Tibial artery (tissue), 4 donors: ENCODE measurements at regions not wholly inside any gene's neighbourhood (a gene's known extent, or its start where the extent isn't known, plus 50 kb on each side); places are given as distances from the start of the nearest gene placed in this dataset.

ENCODE experiments used
- DNase-seq, 2 donors: peaks; one replicate each; pipeline ENCODE4 v3.0.0-alpha.2; 2019
- H3K27ac ChIP-seq, 2 donors: fragments of 200-600 bp; sonication (generic) in 1 of 2; 1 replicate in 1 of 2; 2 replicates in 1 of 2; pipeline ENCODE4 v1.5.1; 2018 to 2019; ENCODE audit warnings: mild to moderate bottlenecking in 1 of 2
- H3K27me3 ChIP-seq, 2 donors: fragments of 200-600 bp; sonication (generic) in 1 of 2; one replicate each; pipeline versions ENCODE4 v1.5.1 to v1.6.0; 2016 to 2019
- H3K36me3 ChIP-seq, 3 donors: fragments of 200-600 bp; sonication (generic) in 2 of 3; one replicate each; pipeline ENCODE4 v1.5.1; 2016 to 2019; ENCODE audit warnings: mild to moderate bottlenecking in 2 of 3
- H3K4me1 ChIP-seq, 4 donors: fragments of 200-600 bp; sonication (generic) in 2 of 4; 1 replicate in 3 of 4; 2 replicates in 1 of 4; pipeline ENCODE4 v1.5.1; 2016 to 2019
- H3K4me3 ChIP-seq, 2 donors: fragments of 200-600 bp; sonication (generic) in 1 of 2; 1 replicate in 1 of 2; 2 replicates in 1 of 2; pipeline ENCODE4 v1.5.1; 2018 to 2019; ENCODE audit warnings: mild to moderate bottlenecking in 2 of 2
- H3K9me3 ChIP-seq, 3 donors: fragments of 200-600 bp; sonication (generic) in 1 of 3; one replicate each; pipeline ENCODE4 v1.5.1; 2016 to 2019
- intact Hi-C: fragments of 100-400 bp; cut with DNase I; formaldehyde crosslinking; loops from one replicate; pipeline ENCODE4 v1.15.0; 2023; ENCODE audit warnings: low total_unique reads
- TF ChIP-seq, protein P1 (sequence below), 2 experiments: fragments of 200-600 bp in 1 of 2; fragments of 450-650 bp in 1 of 2; IDR thresholded peaks; one replicate each; pipeline ENCODE4 v1.5.1; 2017 to 2019; ENCODE audit warnings: antibody characterized with exemption in 2 of 2, mild to moderate bottlenecking in 1 of 2, moderate library complexity in 1 of 2

GRCh38 chr7:81135324-81135723, 216.5 kb upstream of the SEMA3C start:
- DNase-seq = no peak
- Histone ChIP-seq H3K4me1 (no peaks in the 10 kb centered on the region), H3K27me3 (no peaks in the 10 kb centered on the region), H3K9me3 (no peaks in the 10 kb centered on the region), H3K27ac (no peak overlapping the region), H3K36me3 (no peaks in the 10 kb centered on the region), H3K4me3 (no peak overlapping the region)
- intact Hi-C loops = no loop called here
- TF ChIP-seq, protein P1, sequence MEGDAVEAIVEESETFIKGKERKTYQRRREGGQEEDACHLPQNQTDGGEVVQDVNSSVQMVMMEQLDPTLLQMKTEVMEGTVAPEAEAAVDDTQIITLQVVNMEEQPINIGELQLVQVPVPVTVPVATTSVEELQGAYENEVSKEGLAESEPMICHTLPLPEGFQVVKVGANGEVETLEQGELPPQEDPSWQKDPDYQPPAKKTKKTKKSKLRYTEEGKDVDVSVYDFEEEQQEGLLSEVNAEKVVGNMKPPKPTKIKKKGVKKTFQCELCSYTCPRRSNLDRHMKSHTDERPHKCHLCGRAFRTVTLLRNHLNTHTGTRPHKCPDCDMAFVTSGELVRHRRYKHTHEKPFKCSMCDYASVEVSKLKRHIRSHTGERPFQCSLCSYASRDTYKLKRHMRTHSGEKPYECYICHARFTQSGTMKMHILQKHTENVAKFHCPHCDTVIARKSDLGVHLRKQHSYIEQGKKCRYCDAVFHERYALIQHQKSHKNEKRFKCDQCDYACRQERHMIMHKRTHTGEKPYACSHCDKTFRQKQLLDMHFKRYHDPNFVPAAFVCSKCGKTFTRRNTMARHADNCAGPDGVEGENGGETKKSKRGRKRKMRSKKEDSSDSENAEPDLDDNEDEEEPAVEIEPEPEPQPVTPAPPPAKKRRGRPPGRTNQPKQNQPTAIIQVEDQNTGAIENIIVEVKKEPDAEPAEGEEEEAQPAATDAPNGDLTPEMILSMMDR (IDR thresholded peaks at IDR 0.05) = no peak

DNA sequence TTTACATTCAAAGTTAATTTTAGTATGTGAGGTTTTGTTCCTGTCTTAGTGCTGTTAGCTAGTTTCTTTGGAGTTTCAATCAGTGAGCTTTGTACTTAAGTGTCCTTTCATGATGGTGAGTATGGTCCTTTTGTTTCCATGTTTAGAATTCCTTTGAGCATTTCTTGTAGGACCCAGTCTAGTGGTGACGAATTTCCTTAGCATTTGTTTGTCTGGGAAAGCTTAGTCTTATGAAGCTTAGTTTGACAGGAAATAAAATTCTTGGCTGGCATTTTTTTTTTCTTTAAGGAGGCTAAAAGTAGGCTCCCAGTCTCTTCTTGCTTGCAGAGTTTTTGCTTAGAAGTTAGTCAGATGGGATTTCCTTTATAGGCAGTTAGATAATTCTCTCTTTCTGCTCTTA, 209.2 kb upstream of the SEMA3C start:
- H3K9me3 ChIP-seq = peaks cover 0 to 7% (median 0%) of the 10 kb centered on the region in 3 donors
- H3K27ac ChIP-seq = no peak overlapping the region
- intact Hi-C loops = no loop called here
- H3K4me3 ChIP-seq = no peak overlapping the region
- no peaks in the 10 kb centered on the region for H3K27me3 ChIP-seq
- DNase-seq = no peak
- TF ChIP-seq, protein P1 (IDR thresholded peaks at IDR 0.05) = no peak
- H3K36me3 ChIP-seq = no peaks in the 10 kb centered on the region
- no peaks in the 10 kb centered on the region for H3K4me1 ChIP-seq

GRCh38 chr7:81120803-81121202, 202.0 kb upstream of the SEMA3C start:
- H3K27ac ChIP-seq = no peak overlapping the region
- H3K36me3 ChIP-seq = no peaks in the 10 kb centered on the region
- H3K4me1 ChIP-seq = no peaks in the 10 kb centered on the region
- intact Hi-C loops = no loop called here
- DNase-seq = no peak
- no peak overlapping the region for H3K4me3 ChIP-seq
- H3K27me3 ChIP-seq = no peaks in the 10 kb centered on the region
- TF ChIP-seq, protein P1 (IDR thresholded peaks at IDR 0.05) = no peak
- no peaks in the 10 kb centered on the region for H3K9me3 ChIP-seq

- Histone ChIP-seq H3K27ac (no peak overlapping the region), H3K4me1 (no peaks in the 10 kb centered on the region), H3K36me3 (no peaks in the 10 kb centered on the region), H3K9me3 (no peaks in the 10 kb centered on the region), H3K27me3 (no peaks in the 10 kb centered on the region), H3K4me3 (no peak overlapping the region)
- intact Hi-C loops = no loop called here
- TF ChIP-seq, protein P1 (IDR thresholded peaks at IDR 0.05) = no peak
- no peak for DNase-seq
Measured at GRCh38 chr7:81120111-81120510, 201.3 kb upstream of the SEMA3C start.

- Histone ChIP-seq H3K36me3 (no peaks in the 10 kb centered on the region), H3K4me3 (no peak overlapping the region), H3K27me3 (no peaks in the 10 kb centered on the region), H3K4me1 (no peaks in the 10 kb centered on the region), H3K9me3 (no peaks in the 10 kb centered on the region), H3K27ac (no peak overlapping the region)
- intact Hi-C loops = no loop called here
- DNase-seq = no peak
- TF ChIP-seq, protein P1 (IDR thresholded peaks at IDR 0.05) = no peak
Measured at GRCh38 chr7:81114633-81115032, 195.8 kb upstream of the SEMA3C start.

DNA sequence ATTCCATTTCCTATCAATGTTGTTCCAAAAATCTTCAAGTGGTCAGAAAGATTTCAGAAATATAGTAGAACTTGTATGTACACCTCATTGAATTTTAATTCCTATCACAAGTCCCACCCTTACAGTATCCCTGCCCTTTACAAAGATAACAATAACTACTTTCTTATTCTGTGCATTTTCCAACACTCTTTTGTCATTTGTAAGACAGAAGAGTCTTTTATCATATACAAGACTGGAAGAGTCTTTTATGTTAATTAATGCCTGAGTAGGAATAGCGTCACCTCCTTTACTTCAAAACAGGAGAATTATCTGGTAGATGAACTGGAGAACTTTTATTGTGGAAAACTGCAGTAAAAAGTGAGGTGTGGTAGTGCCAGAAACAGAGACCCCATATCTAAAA, 193.9 kb upstream of the SEMA3C start:
- TF ChIP-seq, protein P1 (IDR thresholded peaks at IDR 0.05) = no peak
- no peak for DNase-seq
- Histone ChIP-seq H3K36me3 (no peaks in the 10 kb centered on the region), H3K4me1 (no peaks in the 10 kb centered on the region), H3K4me3 (no peak overlapping the region), H3K27ac (no peak overlapping the region), H3K9me3 (no peaks in the 10 kb centered on the region), H3K27me3 (no peaks in the 10 kb centered on the region)
- intact Hi-C loops = no loop called here
